OCI-LY1 (cell line): ENCODE measurements at regions not wholly inside any gene's neighbourhood (a gene's known extent, or its start where the extent isn't known, plus 50 kb on each side); places are given as distances from the start of the nearest gene placed in this dataset.

Experiments used
- H2AFZ ChIP-seq: fragments of 200-600 bp; sonication (generic), shearing (Covaris generic); 2 replicates; pipeline ENCODE4 v1.6.0; 2014; ENCODE audit warnings: antibody characterized with exemption, mild to moderate bottlenecking, low read length
- H3F3A ChIP-seq: fragments of 200-600 bp; sonication (generic), shearing (Covaris generic); 2 replicates; pipeline ENCODE4 v1.6.0; 2014; ENCODE audit warnings: mild to moderate bottlenecking, antibody characterized with exemption, low read length, moderate library complexity; ENCODE audit not compliant: insufficient read depth
- H3K27ac ChIP-seq: fragments of 200-600 bp; sonication (generic); 2 replicates; pipeline ENCODE4 v1.5.1; 2014; ENCODE audit warnings: low read length, mixed run types, mild to moderate bottlenecking, low read depth; ENCODE audit not compliant: poor library complexity, severe bottlenecking
- H3K27me3 ChIP-seq: fragments of 200-600 bp; sonication (generic); 2 replicates; pipeline ENCODE4 v1.6.0; 2014; ENCODE audit warnings: antibody characterized with exemption, mild to moderate bottlenecking, low read length, moderate library complexity; ENCODE audit not compliant: insufficient read depth
- H3K36me3 ChIP-seq: fragments of 200-600 bp; sonication (generic); 2 replicates; pipeline ENCODE4 v1.6.1; 2014; ENCODE audit warnings: mild to moderate bottlenecking, antibody characterized with exemption, low read length, moderate library complexity, mixed read lengths; ENCODE audit not compliant: insufficient read depth
- H3K4me1 ChIP-seq: fragments of 200-600 bp; sonication (generic); 2 replicates; pipeline ENCODE4 v1.5.1; 2014; ENCODE audit warnings: mild to moderate bottlenecking, low read length, moderate library complexity; ENCODE audit not compliant: insufficient read depth, severe bottlenecking
- H3K4me2 ChIP-seq: fragments of 200-600 bp; sonication (generic), shearing (Covaris generic); 2 replicates; pipeline ENCODE4 v1.6.1; 2014; ENCODE audit warnings: low read length
- H3K4me3 ChIP-seq: fragments of 200-600 bp; sonication (generic); 2 replicates; pipeline ENCODE4 v1.5.1; 2014; ENCODE audit warnings: low read length, low read depth, mild to moderate bottlenecking, mixed read lengths; ENCODE audit not compliant: poor library complexity, severe bottlenecking
- H3K79me2 ChIP-seq: fragments of 200-600 bp; shearing (Covaris generic); 2 replicates; pipeline ENCODE4 v1.6.1; 2016; ENCODE audit warnings: mixed run types, low read length, mixed read lengths; ENCODE audit not compliant: insufficient read depth
- H3K9ac ChIP-seq: fragments of 200-600 bp; sonication (generic), shearing (Covaris generic); 2 replicates; pipeline ENCODE4 v1.6.1; 2014; ENCODE audit warnings: mild to moderate bottlenecking, low read length, mixed read lengths
- H3K9me2 ChIP-seq: fragments of 200-600 bp; sonication (generic), shearing (Covaris generic); 2 replicates; pipeline ENCODE4 v1.6.1; 2014; ENCODE audit warnings: low read depth, mild to moderate bottlenecking, low read length, mixed read lengths
- H3K9me3 ChIP-seq: fragments of 200-600 bp; shearing (Covaris generic); 2 replicates; pipeline ENCODE4 v1.6.1; 2014; ENCODE audit warnings: low read length, mixed read lengths
- H4K20me1 ChIP-seq: fragments of 200-600 bp; sonication (generic), shearing (Covaris generic); 2 replicates; pipeline ENCODE4 v1.6.0; 2016; ENCODE audit warnings: mild to moderate bottlenecking, low read length; ENCODE audit not compliant: insufficient read depth
- EZH2 ChIP-seq: fragments of 200-600 bp; sonication (generic), shearing (Covaris generic); IDR thresholded peaks from 2 replicates; pipeline ENCODE4 v1.8.0; 2017; ENCODE audit warnings: borderline replicate concordance, mixed run types, mild to moderate bottlenecking, antibody characterized with exemption, low read length, moderate library complexity, mixed read lengths
- TF ChIP-seq, protein P1 (sequence below): fragments of 200-600 bp; sonication (generic), shearing (Covaris generic); IDR thresholded peaks from 2 replicates; pipeline ENCODE4 v1.5.1; 2017; ENCODE audit warnings: mild to moderate bottlenecking, antibody characterized with exemption, low read length, moderate library complexity, mixed read lengths

DNA sequence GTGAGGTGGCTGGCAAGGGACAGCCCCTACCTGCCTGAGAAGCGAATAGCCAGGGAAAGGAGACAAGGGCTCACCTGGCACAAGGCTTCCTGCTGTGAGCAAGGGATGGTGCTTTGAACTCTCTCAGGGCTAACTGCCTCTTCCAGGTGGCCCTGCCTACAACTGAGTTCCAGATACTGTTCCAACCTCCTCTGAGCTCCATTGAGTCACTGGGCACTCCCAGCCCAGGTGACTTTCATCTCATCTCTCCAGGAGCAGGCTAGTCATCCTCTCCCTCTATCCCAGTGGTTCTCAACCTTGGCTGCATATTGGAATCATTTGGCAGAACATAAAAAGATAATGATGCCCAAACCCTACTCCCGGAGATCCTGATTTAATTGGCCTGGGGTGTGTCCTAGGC is 374.0 kb upstream of the ZFP64 start:
- Histone ChIP-seq H3K4me2 (no peak overlapping the region), H3K4me1 (no peaks in the 10 kb centered on the region), H3K27me3 (no peaks in the 10 kb centered on the region), H3K79me2 (no peaks in the 10 kb centered on the region), H3K27ac (no peak overlapping the region), H3F3A (no peaks in the 10 kb centered on the region), H3K4me3 (no peak overlapping the region), H3K36me3 (no peaks in the 10 kb centered on the region), H3K9me3 (no peaks in the 10 kb centered on the region), H2AFZ (no peak overlapping the region), H3K9me2 (no peaks in the 10 kb centered on the region), H4K20me1 (no peaks in the 10 kb centered on the region), H3K9ac (no peak overlapping the region)
- TF ChIP-seq, protein P1, sequence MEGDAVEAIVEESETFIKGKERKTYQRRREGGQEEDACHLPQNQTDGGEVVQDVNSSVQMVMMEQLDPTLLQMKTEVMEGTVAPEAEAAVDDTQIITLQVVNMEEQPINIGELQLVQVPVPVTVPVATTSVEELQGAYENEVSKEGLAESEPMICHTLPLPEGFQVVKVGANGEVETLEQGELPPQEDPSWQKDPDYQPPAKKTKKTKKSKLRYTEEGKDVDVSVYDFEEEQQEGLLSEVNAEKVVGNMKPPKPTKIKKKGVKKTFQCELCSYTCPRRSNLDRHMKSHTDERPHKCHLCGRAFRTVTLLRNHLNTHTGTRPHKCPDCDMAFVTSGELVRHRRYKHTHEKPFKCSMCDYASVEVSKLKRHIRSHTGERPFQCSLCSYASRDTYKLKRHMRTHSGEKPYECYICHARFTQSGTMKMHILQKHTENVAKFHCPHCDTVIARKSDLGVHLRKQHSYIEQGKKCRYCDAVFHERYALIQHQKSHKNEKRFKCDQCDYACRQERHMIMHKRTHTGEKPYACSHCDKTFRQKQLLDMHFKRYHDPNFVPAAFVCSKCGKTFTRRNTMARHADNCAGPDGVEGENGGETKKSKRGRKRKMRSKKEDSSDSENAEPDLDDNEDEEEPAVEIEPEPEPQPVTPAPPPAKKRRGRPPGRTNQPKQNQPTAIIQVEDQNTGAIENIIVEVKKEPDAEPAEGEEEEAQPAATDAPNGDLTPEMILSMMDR = no peak
- TF ChIP-seq EZH2 = no peak

DNA sequence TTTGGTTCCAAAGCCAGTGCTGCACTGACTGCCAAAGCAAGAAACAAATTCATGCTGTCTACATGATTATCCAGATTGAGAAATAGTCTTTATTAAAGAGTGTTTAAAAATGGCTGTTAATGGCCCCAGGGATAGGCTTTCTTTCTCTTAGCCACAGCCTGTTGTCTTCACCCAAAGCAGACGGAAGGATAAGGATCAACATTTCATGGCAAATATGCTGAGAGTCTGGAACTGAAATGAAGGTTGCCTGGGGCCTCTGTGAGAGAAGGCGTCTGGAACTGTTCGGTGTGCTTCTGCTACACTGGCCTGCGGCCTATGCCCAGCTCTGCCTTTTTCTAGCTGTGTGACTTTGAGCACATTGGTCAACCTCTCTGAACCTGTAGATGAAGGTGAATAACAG is 373.0 kb upstream of the ZFP64 start:
- no peak overlapping the region for H3K27ac ChIP-seq
- H4K20me1 ChIP-seq = no peaks in the 10 kb centered on the region
- no peaks in the 10 kb centered on the region for H3K27me3 ChIP-seq
- H3F3A ChIP-seq = no peaks in the 10 kb centered on the region
- H3K9me3 ChIP-seq = no peaks in the 10 kb centered on the region
- H3K4me3 ChIP-seq = no peak overlapping the region
- H3K4me1 ChIP-seq = no peaks in the 10 kb centered on the region
- H3K9me2 ChIP-seq = no peaks in the 10 kb centered on the region
- H3K79me2 ChIP-seq = no peaks in the 10 kb centered on the region
- no peak overlapping the region for H3K9ac ChIP-seq
- no peak overlapping the region for H2AFZ ChIP-seq
- H3K36me3 ChIP-seq = no peaks in the 10 kb centered on the region
- no peak for TF ChIP-seq EZH2
- TF ChIP-seq, protein P1 = no peak
- H3K4me2 ChIP-seq = no peak overlapping the region

DNA sequence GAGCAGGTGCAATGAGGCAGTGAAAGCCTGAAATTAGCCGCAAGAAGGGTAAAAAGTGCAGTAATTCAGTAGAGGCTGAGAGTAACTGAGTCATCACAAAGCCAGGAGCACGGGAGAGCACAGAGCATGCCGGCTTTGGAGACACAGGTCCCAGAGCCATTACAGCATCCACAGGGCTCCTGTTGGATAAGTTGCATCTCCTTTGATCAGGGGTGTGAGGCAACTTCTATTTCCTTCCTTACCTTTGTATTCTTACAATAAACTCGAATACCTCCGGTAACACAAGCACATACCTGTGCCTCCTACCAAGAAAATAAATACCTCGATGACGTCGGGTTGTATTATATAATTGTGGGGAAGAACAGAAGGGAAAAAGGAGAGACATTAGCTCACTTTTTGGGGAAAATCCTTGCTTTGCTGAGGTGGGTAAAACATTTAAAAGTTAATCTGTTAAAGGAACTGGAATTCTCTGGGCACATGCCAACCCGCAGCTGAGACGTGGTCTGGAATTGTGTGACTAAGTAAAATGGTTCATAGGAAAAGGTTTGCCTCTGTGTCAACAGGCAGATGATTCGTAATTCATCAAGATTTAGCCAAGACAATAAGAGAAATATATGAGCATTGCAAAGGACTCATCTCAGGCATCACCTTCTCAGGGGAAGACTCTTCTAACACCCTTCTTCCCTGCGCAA is 360.7 kb upstream of the ZFP64 start:
- H3K27ac ChIP-seq = no peak overlapping the region
- no peaks in the 10 kb centered on the region for H3K4me1 ChIP-seq
- no peaks in the 10 kb centered on the region for H3K9me2 ChIP-seq
- H3K4me3 ChIP-seq = no peak overlapping the region
- H4K20me1 ChIP-seq = no peaks in the 10 kb centered on the region
- no peaks in the 10 kb centered on the region for H3K9me3 ChIP-seq
- H3K36me3 ChIP-seq = no peaks in the 10 kb centered on the region
- no peaks in the 10 kb centered on the region for H3K79me2 ChIP-seq
- TF ChIP-seq EZH2 = no peak
- TF ChIP-seq, protein P1 = no peak
- no peak overlapping the region for H3K9ac ChIP-seq
- no peaks in the 10 kb centered on the region for H3K27me3 ChIP-seq
- H3K4me2 ChIP-seq = no peak overlapping the region
- no peak overlapping the region for H2AFZ ChIP-seq
- H3F3A ChIP-seq = no peaks in the 10 kb centered on the region
